ENCODE measurements at regions not wholly inside any gene's neighbourhood (a gene's known extent, or its start where the extent isn't known, plus 50 kb on each side); places are given as distances from the start of the nearest gene placed in this dataset.

- H2BK120ac ChIP-seq (replicated peaks; ENCODE audit: low read depth, low read length) = no peak overlapping the region
- H3K4ac ChIP-seq (replicated peaks; ENCODE audit: insufficient read length, low read depth, low read length) = no peak overlapping the region
- CTCF ChIA-PET (ENCODE audit: partially characterized antibody) = interaction anchor here (0.8 to 1.2 kb wide), 2 partner anchors 10 to 13 kb away, joined by 3 read pairs; no protein-coding TSS in a partner anchor
- H3K9ac ChIP-seq (replicated peaks in 1 of 4; ENCODE audit: extremely low read depth in 1 of 4, low read depth in 3 of 4, low read length in 3 of 4) = no peak overlapping the region
- no peak overlapping the region for H3K18ac ChIP-seq (ENCODE audit: extremely low read depth, low read length)
- no peak overlapping the region for H2AFZ ChIP-seq (ENCODE audit: low read length)
- DNase-seq (ENCODE audit: low read depth in 1 of 2, low spot score in 2 of 2) = no peak
- no peak overlapping the region for H3K4me2 ChIP-seq (ENCODE audit: insufficient read depth in 1 of 2, low read depth in 2 of 2, low read length in 2 of 2)
- POLR2A ChIA-PET (ENCODE audit: partially characterized antibody) = no interaction called here
- H3K79me1 ChIP-seq (ENCODE audit: low read depth, low read length) = no peaks in the 10 kb centered on the region
- H3K4me3 ChIP-seq (ENCODE audit: extremely low read depth in 1 of 4, insufficient read depth in 2 of 4, low read depth in 3 of 4, low read length in 4 of 4) = no peak overlapping the region
- H3K9me3 ChIP-seq (ENCODE audit: insufficient read depth in 2 of 2, low read depth in 1 of 2, low read length in 1 of 2) = peaks cover 0 to 2% of the 10 kb centered on the region in 2 experiments; a peak in 1 of 4 replicates
- no peak overlapping the region for H4K5ac ChIP-seq (ENCODE audit: insufficient read length, low read depth, low read length)
- no peaks in the 10 kb centered on the region for H3K36me3 ChIP-seq (ENCODE audit: control insufficient read depth in 2 of 4, insufficient read depth in 4 of 4, low read length in 3 of 4)
- H2BK12ac ChIP-seq (ENCODE audit: low read depth, low read length) = no peak overlapping the region
- H2BK5ac ChIP-seq (ENCODE audit: low read depth, low read length) = no peak overlapping the region
- no peak overlapping the region for H2AK5ac ChIP-seq (ENCODE audit: low read depth, low read length)
- H2BK15ac ChIP-seq (ENCODE audit: low read length) = no peak overlapping the region
- no peaks in the 10 kb centered on the region for H3K79me2 ChIP-seq (ENCODE audit: control insufficient read depth in 1 of 2, insufficient read depth in 2 of 2, low read length in 2 of 2)
- no peak for FAIRE-seq
- H4K91ac ChIP-seq (replicated peaks; ENCODE audit: insufficient read length, low read length) = no peak overlapping the region
- no peak overlapping the region for H3K27ac ChIP-seq (ENCODE audit: low read depth, low read length)
- no peaks in the 10 kb centered on the region for H3K27me3 ChIP-seq (replicated peaks in 1 of 4; ENCODE audit: control insufficient read depth in 3 of 4, extremely low read depth in 1 of 4, insufficient read depth in 3 of 4, low read length in 3 of 4)
- WGBS, 2 experiments (ENCODE audit: extremely low coverage in 1 of 2, insufficient coverage in 1 of 2, insufficient read length in 1 of 2, insufficient replicate concordance in 2 of 2, low coverage in 1 of 2, low lambda C conversion rate in 2 of 2, missing lambda C conversion rate in 1 of 2) = 91% methylated on average over 6 of the region's 6 CpGs; no CpG with 5 or more reads in 1 of the 2 experiments
- no peaks in the 10 kb centered on the region for H3K4me1 ChIP-seq (replicated peaks in 1 of 4; ENCODE audit: control insufficient read depth in 3 of 4, insufficient read depth in 4 of 4, low read length in 3 of 4)
- TF ChIP-seq TCF12 (IDR thresholded peaks at IDR 0.05; ENCODE audit: low read depth, low read length) (no peak), ASH2L (IDR thresholded peaks at IDR 0.05; ENCODE audit: low read length) (no peak), SIX5 (IDR thresholded peaks at IDR 0.05; ENCODE audit: low read depth, low read length) (no peak), E2F6 (IDR thresholded peaks at IDR 0.05) (no peak), CREB1 (IDR thresholded peaks at IDR 0.05) (no peak)
- H3K56ac ChIP-seq (replicated peaks; ENCODE audit: insufficient read length, low read depth, low read length) = no peak overlapping the region
- no peak overlapping the region for H3K14ac ChIP-seq (ENCODE audit: insufficient read length)
- no peak overlapping the region for H4K8ac ChIP-seq (ENCODE audit: extremely low read depth, insufficient read depth, low read length)
- H3K23me2 ChIP-seq (ENCODE audit: low read depth, low read length) = no peaks in the 10 kb centered on the region
- no peak overlapping the region for H3K23ac ChIP-seq (ENCODE audit: insufficient read length)
- H2BK20ac ChIP-seq (ENCODE audit: low read length) = no peak overlapping the region
- H4K20me1 ChIP-seq (replicated peaks in 1 of 2; ENCODE audit: control insufficient read depth in 1 of 2, insufficient read depth in 2 of 2, low read length in 2 of 2) = no peaks in the 10 kb centered on the region
Measured at GRCh38 chr13:97082461-97083207, 88.4 kb upstream of the OXGR1 start.
